ENCODE measurements at regions not wholly inside any gene's neighbourhood (a gene's known extent, or its start where the extent isn't known, plus 50 kb on each side); places are given as distances from the start of the nearest gene placed in this dataset.

GRCh38 chr10:129157185-129157584, 309.9 kb upstream of the MGMT start:
- Histone ChIP-seq H3K27me3 (ENCODE audit: control insufficient read depth in 4 of 4, insufficient read depth in 4 of 4, low read length in 3 of 4) (no peaks in the 10 kb centered on the region), H3K27ac (ENCODE audit: low read depth in 1 of 2, low read length in 2 of 2) (no peak overlapping the region), H3K4me3 (ENCODE audit: low read depth in 1 of 3, low read length in 3 of 3) (no peak overlapping the region), H3K9me3 (ENCODE audit: control insufficient read depth in 4 of 4, low read length in 3 of 4) (no peaks in the 10 kb centered on the region), H3K36me3 (ENCODE audit: control insufficient read depth in 4 of 4, insufficient read depth in 3 of 4, low read depth in 1 of 4, low read length in 3 of 4) (no peaks in the 10 kb centered on the region), H3K4me1 (ENCODE audit: control insufficient read depth in 4 of 4, insufficient read depth in 4 of 4, low read length in 3 of 4) (no peaks in the 10 kb centered on the region), H3K9ac (ENCODE audit: low read depth in 1 of 2, low read length in 2 of 2) (no peak overlapping the region)
- 98% methylated on average over 5 of the region's 5 CpGs for WGBS
- DNase-seq (ENCODE audit: low spot score) = no peak
- TF ChIP-seq ATF3 (IDR thresholded peaks at IDR 0.05) (no peak), GABPA (IDR thresholded peaks at IDR 0.05 in 1 of 2, conservative IDR thresholded peaks at IDR 0.05 in 1 of 2) (no peak), FOXA1 (IDR thresholded peaks at IDR 0.05) (no peak), HNF4A (conservative IDR thresholded peaks at IDR 0.05) (no peak)

- Histone ChIP-seq H3K4me3 (ENCODE audit: low read depth in 1 of 3, low read length in 3 of 3) (no peak overlapping the region), H3K27ac (ENCODE audit: low read depth in 1 of 2, low read length in 2 of 2) (no peak overlapping the region), H3K4me1 (ENCODE audit: control insufficient read depth in 4 of 4, insufficient read depth in 4 of 4, low read length in 3 of 4) (no peaks in the 10 kb centered on the region), H3K9ac (ENCODE audit: low read depth in 1 of 2, low read length in 2 of 2) (no peak overlapping the region), H3K27me3 (ENCODE audit: control insufficient read depth in 4 of 4, insufficient read depth in 4 of 4, low read length in 3 of 4) (no peaks in the 10 kb centered on the region), H3K36me3 (ENCODE audit: control insufficient read depth in 4 of 4, insufficient read depth in 3 of 4, low read depth in 1 of 4, low read length in 3 of 4) (no peaks in the 10 kb centered on the region), H3K9me3 (ENCODE audit: control insufficient read depth in 4 of 4, low read length in 3 of 4) (no peaks in the 10 kb centered on the region)
- 39% methylated on average over 2 of the region's 2 CpGs for WGBS
- TF ChIP-seq HNF4G (IDR thresholded peaks at IDR 0.05) (no peak), CTCF (IDR thresholded peaks at IDR 0.05; ENCODE audit: low read depth, low read length, missing input control) (no peak), EGR1 (IDR thresholded peaks at IDR 0.05; ENCODE audit: low read depth in 2 of 2) (no peak), JUND (IDR thresholded peaks at IDR 0.05) (no peak), REST (IDR thresholded peaks at IDR 0.05) (no peak), HNF4A (conservative IDR thresholded peaks at IDR 0.05) (no peak), YY1 (IDR thresholded peaks at IDR 0.05) (no peak), NR2F2 (IDR thresholded peaks at IDR 0.05) (no peak), FOXA2 (IDR thresholded peaks at IDR 0.05) (no peak), GABPA (IDR thresholded peaks at IDR 0.05 in 1 of 2, conservative IDR thresholded peaks at IDR 0.05 in 1 of 2) (no peak), RAD21 (IDR thresholded peaks at IDR 0.05) (no peak), ZBTB33 (IDR thresholded peaks at IDR 0.05) (no peak), ATF3 (IDR thresholded peaks at IDR 0.05) (no peak), FOXA1 (IDR thresholded peaks at IDR 0.05) (no peak), TAF1 (conservative IDR thresholded peaks at IDR 0.05) (no peak), SP1 (IDR thresholded peaks at IDR 0.05) (no peak), MAX (IDR thresholded peaks at IDR 0.05) (no peak), RXRA (IDR thresholded peaks at IDR 0.05) (no peak)
- DNase-seq (ENCODE audit: low spot score) = no peak
Measured at GRCh38 chr10:129161150-129161549, 305.9 kb upstream of the MGMT start.

Measured in liver (tissue), 8 donors.